Mucosa of descending colon (tissue), 3 donors: ENCODE measurements at regions not wholly inside any gene's neighbourhood (a gene's known extent, or its start where the extent isn't known, plus 50 kb on each side); places are given as distances from the start of the nearest gene placed in this dataset.

Source experiments
- ATAC-seq: fragments of 200-7000 bp; cut with Tn5 transposase; one replicate; pipeline ENCODE4 v1.9.1; 2020; ENCODE audit warnings: mild to moderate bottlenecking, moderate library complexity
- DNase-seq, 3 donors: peaks; one replicate each; pipeline ENCODE4 v3.0.0-alpha.2; 2020
- H3K36me3 ChIP-seq: fragments of 200-600 bp; one replicate; pipeline ENCODE4 v1.8.0; 2021; ENCODE audit warnings: low read depth, mild to moderate bottlenecking
- H3K4me1 ChIP-seq: fragments of 200-600 bp; one replicate; pipeline ENCODE4 v1.8.0; 2021; ENCODE audit warnings: low read depth, mild to moderate bottlenecking
- H3K4me3 ChIP-seq: fragments of 200-600 bp; one replicate; pipeline ENCODE4 v1.8.0; 2021; ENCODE audit warnings: mild to moderate bottlenecking
- H3K9me3 ChIP-seq: fragments of 200-600 bp; one replicate; pipeline ENCODE4 v1.8.0; 2021; ENCODE audit warnings: mild to moderate bottlenecking
- intact Hi-C, 2 donors: fragments of 100-400 bp; cut with DNase I in 1 of 2; cut with micrococcal nuclease in 1 of 2; formaldehyde crosslinking; loops; one replicate each; pipeline versions ENCODE4 v1.11.0 to v1.11.1; 2022; cut with DNase I, micrococcal nuclease
- TF ChIP-seq, protein P1 (sequence below): fragments of 200-600 bp; IDR thresholded peaks from one replicate; pipeline ENCODE4 v1.8.0; 2022; ENCODE audit warnings: antibody characterized with exemption, mild to moderate bottlenecking
- donor health status: DM: no; HTN: no; CAD: no; lungs with moderate emphysema.
- donor health status: DM: no; HTN: no; CAD: no.
- donor health status: DM: no; HTN: yes; CAD: no.

DNA sequence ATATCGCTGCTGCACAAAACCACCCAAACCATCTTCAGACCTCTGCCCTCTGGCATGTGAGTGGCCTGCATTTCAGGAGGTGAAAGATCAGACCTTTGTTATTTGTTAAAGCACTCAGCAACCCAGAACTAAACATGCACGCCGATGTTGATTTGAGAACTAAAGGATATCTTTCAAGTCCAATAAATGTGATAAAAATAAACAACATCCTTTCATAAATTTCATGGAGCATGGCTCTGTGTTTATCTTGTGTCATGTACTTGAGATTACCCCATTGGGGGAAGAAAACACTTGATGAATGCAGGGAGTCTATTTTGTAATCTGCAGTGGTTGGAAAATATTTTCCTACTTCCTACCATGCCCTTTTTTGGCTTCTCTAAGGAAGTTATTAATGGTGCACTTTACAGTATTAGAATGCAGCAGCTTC, 70.8 kb upstream of the GATA6 start:
- H3K36me3 ChIP-seq: no peaks in the 10 kb centered on the region
- H3K9me3 ChIP-seq: no peaks in the 10 kb centered on the region
- TF ChIP-seq, protein P1, sequence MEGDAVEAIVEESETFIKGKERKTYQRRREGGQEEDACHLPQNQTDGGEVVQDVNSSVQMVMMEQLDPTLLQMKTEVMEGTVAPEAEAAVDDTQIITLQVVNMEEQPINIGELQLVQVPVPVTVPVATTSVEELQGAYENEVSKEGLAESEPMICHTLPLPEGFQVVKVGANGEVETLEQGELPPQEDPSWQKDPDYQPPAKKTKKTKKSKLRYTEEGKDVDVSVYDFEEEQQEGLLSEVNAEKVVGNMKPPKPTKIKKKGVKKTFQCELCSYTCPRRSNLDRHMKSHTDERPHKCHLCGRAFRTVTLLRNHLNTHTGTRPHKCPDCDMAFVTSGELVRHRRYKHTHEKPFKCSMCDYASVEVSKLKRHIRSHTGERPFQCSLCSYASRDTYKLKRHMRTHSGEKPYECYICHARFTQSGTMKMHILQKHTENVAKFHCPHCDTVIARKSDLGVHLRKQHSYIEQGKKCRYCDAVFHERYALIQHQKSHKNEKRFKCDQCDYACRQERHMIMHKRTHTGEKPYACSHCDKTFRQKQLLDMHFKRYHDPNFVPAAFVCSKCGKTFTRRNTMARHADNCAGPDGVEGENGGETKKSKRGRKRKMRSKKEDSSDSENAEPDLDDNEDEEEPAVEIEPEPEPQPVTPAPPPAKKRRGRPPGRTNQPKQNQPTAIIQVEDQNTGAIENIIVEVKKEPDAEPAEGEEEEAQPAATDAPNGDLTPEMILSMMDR: no peak
- intact Hi-C loops: no loop called here
- ATAC-seq (no peak), DNase-seq (no peak)
- H3K4me1 ChIP-seq: peaks cover 7% of the 10 kb centered on the region
- H3K4me3 ChIP-seq: no peak overlapping the region

DNA sequence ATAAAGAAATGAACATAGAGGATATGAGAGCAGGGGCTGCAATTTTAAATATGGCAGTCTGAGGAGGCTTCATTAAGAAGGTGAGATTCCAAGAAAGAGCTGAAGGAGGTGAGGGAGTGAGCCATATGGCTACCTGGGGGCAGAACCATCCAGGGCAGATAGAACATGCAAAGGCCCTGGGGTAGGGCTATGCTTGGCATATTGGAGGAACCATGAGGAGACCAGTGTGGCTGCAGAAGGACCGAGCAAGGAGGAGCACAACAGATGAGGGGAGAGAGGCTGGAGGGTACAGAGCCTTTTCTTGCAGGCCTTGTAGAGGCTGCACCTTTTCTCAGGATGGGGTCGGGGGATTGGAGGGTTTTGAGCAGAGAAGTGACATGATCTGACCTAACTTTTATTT, 69.5 kb upstream of the GATA6 start:
- ATAC-seq (no peak), DNase-seq (no peak)
- intact Hi-C loops: no loop called here
- H3K36me3 ChIP-seq: no peaks in the 10 kb centered on the region
- H3K4me1 ChIP-seq: peaks cover 7% of the 10 kb centered on the region
- TF ChIP-seq, protein P1: no peak
- H3K9me3 ChIP-seq: no peaks in the 10 kb centered on the region
- no peak overlapping the region for H3K4me3 ChIP-seq

DNA sequence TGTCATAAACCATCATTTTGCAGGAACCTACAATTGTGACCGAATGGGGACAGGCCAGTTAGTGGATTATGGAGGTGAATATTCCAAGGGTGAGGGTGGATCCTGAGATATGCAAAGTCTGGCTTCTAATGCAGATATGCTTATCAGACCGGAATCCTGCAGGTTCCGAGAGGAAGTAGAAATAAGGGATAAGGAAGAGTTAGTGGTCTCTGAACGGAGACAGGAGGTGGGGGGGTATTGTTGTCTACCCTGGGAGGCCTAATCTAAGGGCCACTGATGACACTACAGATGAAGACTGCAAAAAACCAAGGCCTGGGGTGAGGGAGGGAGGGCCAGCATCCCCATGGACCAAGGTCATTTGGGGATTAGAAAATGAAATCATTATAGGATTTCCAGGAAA, 67.7 kb upstream of the GATA6 start:
- no peak for ATAC-seq
- TF ChIP-seq, protein P1: no peak
- no peak overlapping the region for H3K4me3 ChIP-seq
- no peaks in the 10 kb centered on the region for H3K36me3 ChIP-seq
- intact Hi-C loops: no loop called here
- no peak for DNase-seq
- H3K9me3 ChIP-seq: no peaks in the 10 kb centered on the region
- H3K4me1 ChIP-seq: peaks cover 7% of the 10 kb centered on the region

DNA sequence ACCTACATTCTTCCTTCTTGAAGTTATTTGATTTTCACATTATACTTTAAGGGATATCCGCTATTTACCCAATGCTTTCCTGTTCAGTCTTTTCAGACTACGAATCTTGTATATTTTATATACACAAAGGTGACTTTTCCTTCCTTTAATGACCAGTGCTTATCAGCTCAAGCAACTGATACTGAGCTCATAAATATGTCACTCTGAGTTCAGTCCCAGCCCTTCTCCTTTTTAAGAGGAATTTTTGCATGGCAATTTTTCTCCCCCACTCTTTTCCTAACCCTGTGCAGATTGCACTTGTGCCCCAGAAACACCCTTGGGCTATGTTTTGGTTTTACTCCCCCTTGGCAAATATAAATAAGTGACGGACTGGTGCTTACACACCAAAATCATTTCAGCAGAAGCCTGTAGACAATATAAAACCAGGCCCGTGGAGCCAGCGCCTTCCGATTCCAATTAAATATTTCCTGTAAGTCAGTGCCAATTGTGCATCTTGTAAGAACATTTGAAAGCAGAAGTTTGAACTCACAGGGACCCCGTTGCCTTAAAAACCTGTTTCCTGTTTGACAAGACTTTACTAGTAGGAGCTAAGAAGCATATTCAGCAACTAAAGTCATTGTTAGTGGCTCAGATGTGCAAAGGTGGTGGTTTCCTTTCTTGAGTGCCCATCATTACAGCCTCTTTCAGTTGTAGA, 66.3 kb upstream of the GATA6 start:
- H3K4me1 ChIP-seq: peaks cover 7% of the 10 kb centered on the region
- peak in 1 of 3 donors; percentile 46 for DNase-seq
- TF ChIP-seq, protein P1: no peak
- H3K4me3 ChIP-seq: no peak overlapping the region
- H3K36me3 ChIP-seq: no peaks in the 10 kb centered on the region
- ATAC-seq: peak; percentile 72
- intact Hi-C loops: no loop called here
- H3K9me3 ChIP-seq: no peaks in the 10 kb centered on the region

DNA sequence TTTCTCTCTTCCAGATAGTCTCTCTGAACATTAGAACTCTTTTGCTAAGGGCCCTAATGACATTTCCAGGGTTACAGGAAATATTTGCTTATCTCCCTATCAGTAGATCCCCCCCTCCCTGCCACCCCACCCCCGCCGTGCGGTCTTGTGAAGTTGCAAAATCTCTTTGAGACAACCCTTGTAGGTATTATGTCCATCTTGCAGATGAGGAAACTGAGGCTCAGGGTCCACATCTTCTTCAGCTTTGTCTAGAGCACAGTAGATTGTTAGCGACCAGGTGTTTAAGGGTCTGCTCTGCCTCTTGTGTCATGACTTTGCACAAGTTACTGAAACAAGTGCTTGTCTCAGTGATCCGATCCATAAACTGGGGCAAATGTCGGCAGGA, 65.8 kb upstream of the GATA6 start:
- Histone ChIP-seq H3K4me3 (no peak overlapping the region), H3K4me1 (peaks cover 6% of the 10 kb centered on the region), H3K36me3 (no peaks in the 10 kb centered on the region), H3K9me3 (no peaks in the 10 kb centered on the region)
- TF ChIP-seq, protein P1: no peak
- ATAC-seq (no peak), DNase-seq (no peak)
- intact Hi-C loops: no loop called here
